ENCODE measurements at regions not wholly inside any gene's neighbourhood (a gene's known extent, or its start where the extent isn't known, plus 50 kb on each side); places are given as distances from the start of the nearest gene placed in this dataset.

DNA sequence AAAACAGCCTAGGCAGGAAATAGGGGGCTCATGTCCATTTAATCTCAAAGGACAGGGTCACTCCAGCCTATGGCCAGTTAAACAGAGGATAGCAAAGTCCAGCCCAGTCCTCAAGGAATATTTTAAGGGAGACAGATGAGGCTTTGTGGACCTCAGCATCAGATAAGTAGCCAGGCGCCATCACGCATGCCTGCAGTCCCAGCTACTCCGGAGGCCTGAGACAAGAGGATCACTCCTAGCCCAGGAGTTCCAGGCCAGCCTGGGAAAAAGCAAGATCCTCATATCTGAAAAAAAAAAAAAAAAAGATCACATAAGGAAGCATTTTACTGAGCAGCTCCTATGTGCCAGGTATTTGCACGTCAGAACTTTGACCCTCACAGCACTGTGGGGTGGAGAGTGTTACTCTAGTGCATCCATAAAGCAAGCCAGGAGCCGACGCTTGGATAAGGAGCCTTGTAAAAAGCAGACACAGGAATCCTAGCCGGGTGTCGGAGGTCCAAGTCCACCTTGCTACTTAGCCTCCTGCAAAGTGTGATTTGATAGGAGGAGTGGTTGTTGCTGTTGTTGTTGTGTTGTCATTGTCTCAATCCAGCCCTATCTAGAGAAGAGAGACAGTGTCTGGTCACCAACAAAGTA is 61.8 kb upstream of the DOCK1 start:
- POLR2A ChIA-PET: no interaction called here
- ATAC-seq (no peak), FAIRE-seq (no peak), DNase-seq (ENCODE audit: low read depth, low spot score) (no peak)
- in situ Hi-C loops (cut with MboI): no loop called here
- no peaks in the 10 kb centered on the region for H3K79me2 ChIP-seq (ENCODE audit: control insufficient read depth, insufficient read depth, low read length)
- CTCF ChIA-PET: no interaction called here
- no peak overlapping the region for H3K4me3 ChIP-seq
- WGBS (ENCODE audit: insufficient coverage, insufficient replicate concordance, low lambda C conversion rate, missing lambda C conversion rate): 41% methylated on average over 8 of the region's 8 CpGs
- H3K4me1 ChIP-seq (ENCODE audit: control insufficient read depth, insufficient read depth, low read length): no peaks in the 10 kb centered on the region
- no peaks in the 10 kb centered on the region for H3K36me3 ChIP-seq (ENCODE audit: control insufficient read depth in 2 of 2, insufficient read depth in 2 of 2, low read length in 1 of 2)
- RAD21 ChIA-PET (ENCODE audit: unreplicated experiment): no interaction called here
- H4K20me1 ChIP-seq (ENCODE audit: control insufficient read depth, insufficient read depth): no peaks in the 10 kb centered on the region
- SMC1A ChIA-PET (ENCODE audit: uncharacterized antibody, unreplicated experiment): no interaction called here
- no peaks in the 10 kb centered on the region for H3K27me3 ChIP-seq (replicated peaks in 1 of 2; ENCODE audit: control insufficient read depth in 2 of 2, insufficient read depth in 2 of 2, low read length in 1 of 2)
- H3K9me3 ChIP-seq (replicated peaks; ENCODE audit: control insufficient read depth, insufficient read depth, low read length): no peaks in the 10 kb centered on the region
- no peak overlapping the region for H3K4me2 ChIP-seq (ENCODE audit: control insufficient read depth, insufficient read depth)
- H3K27ac ChIP-seq (ENCODE audit: control insufficient read depth, insufficient read depth): no peak overlapping the region
- BruUV-seq (replicated peaks): no TSS peak
- no peak overlapping the region for H2AFZ ChIP-seq (ENCODE audit: control insufficient read depth, low read depth, low read length)
- H3K9ac ChIP-seq (ENCODE audit: control insufficient read depth, insufficient read depth, low read length): no peak overlapping the region
- intact Hi-C loops (cut with micrococcal nuclease; ENCODE audit: unreplicated experiment): no loop called here
- TF ChIP-seq ETV6 (conservative IDR thresholded peaks at IDR 0.05 in 1 of 2, IDR thresholded peaks at IDR 0.05 in 1 of 2; ENCODE audit: borderline replicate concordance in 1 of 2, low read depth in 1 of 2): no peak
- TF ChIP-seq, protein P1, sequence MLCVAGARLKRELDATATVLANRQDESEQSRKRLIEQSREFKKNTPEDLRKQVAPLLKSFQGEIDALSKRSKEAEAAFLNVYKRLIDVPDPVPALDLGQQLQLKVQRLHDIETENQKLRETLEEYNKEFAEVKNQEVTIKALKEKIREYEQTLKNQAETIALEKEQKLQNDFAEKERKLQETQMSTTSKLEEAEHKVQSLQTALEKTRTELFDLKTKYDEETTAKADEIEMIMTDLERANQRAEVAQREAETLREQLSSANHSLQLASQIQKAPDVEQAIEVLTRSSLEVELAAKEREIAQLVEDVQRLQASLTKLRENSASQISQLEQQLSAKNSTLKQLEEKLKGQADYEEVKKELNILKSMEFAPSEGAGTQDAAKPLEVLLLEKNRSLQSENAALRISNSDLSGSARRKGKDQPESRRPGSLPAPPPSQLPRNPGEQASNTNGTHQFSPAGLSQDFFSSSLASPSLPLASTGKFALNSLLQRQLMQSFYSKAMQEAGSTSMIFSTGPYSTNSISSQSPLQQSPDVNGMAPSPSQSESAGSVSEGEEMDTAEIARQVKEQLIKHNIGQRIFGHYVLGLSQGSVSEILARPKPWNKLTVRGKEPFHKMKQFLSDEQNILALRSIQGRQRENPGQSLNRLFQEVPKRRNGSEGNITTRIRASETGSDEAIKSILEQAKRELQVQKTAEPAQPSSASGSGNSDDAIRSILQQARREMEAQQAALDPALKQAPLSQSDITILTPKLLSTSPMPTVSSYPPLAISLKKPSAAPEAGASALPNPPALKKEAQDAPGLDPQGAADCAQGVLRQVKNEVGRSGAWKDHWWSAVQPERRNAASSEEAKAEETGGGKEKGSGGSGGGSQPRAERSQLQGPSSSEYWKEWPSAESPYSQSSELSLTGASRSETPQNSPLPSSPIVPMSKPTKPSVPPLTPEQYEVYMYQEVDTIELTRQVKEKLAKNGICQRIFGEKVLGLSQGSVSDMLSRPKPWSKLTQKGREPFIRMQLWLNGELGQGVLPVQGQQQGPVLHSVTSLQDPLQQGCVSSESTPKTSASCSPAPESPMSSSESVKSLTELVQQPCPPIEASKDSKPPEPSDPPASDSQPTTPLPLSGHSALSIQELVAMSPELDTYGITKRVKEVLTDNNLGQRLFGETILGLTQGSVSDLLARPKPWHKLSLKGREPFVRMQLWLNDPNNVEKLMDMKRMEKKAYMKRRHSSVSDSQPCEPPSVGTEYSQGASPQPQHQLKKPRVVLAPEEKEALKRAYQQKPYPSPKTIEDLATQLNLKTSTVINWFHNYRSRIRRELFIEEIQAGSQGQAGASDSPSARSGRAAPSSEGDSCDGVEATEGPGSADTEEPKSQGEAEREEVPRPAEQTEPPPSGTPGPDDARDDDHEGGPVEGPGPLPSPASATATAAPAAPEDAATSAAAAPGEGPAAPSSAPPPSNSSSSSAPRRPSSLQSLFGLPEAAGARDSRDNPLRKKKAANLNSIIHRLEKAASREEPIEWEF (IDR thresholded peaks at IDR 0.05; ENCODE audit: insufficient replicate concordance, low read depth, low read length): no peak
- TF ChIP-seq EED (IDR thresholded peaks at IDR 0.05; ENCODE audit: low read depth): no peak
- TF ChIP-seq BACH1 (IDR thresholded peaks at IDR 0.05; ENCODE audit: borderline replicate concordance): no peak
- TF ChIP-seq, protein P2, sequence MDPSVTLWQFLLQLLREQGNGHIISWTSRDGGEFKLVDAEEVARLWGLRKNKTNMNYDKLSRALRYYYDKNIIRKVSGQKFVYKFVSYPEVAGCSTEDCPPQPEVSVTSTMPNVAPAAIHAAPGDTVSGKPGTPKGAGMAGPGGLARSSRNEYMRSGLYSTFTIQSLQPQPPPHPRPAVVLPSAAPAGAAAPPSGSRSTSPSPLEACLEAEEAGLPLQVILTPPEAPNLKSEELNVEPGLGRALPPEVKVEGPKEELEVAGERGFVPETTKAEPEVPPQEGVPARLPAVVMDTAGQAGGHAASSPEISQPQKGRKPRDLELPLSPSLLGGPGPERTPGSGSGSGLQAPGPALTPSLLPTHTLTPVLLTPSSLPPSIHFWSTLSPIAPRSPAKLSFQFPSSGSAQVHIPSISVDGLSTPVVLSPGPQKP (IDR thresholded peaks at IDR 0.05; ENCODE audit: low read depth, low read length): no peak
- no peak for TF ChIP-seq CEBPB (IDR thresholded peaks at IDR 0.05; ENCODE audit: borderline replicate concordance in 1 of 2, low read depth in 2 of 2, low read length in 2 of 2)
- TF ChIP-seq, protein P3, sequence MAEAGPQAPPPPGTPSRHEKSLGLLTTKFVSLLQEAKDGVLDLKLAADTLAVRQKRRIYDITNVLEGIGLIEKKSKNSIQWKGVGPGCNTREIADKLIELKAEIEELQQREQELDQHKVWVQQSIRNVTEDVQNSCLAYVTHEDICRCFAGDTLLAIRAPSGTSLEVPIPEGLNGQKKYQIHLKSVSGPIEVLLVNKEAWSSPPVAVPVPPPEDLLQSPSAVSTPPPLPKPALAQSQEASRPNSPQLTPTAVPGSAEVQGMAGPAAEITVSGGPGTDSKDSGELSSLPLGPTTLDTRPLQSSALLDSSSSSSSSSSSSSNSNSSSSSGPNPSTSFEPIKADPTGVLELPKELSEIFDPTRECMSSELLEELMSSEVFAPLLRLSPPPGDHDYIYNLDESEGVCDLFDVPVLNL (IDR thresholded peaks at IDR 0.05; ENCODE audit: low read depth, low read length): no peak
- no peak for TF ChIP-seq YY1 (IDR thresholded peaks at IDR 0.05; ENCODE audit: low read depth, low read length)
- TF ChIP-seq CHD4 (IDR thresholded peaks at IDR 0.05): no peak
- TF ChIP-seq, protein P4, sequence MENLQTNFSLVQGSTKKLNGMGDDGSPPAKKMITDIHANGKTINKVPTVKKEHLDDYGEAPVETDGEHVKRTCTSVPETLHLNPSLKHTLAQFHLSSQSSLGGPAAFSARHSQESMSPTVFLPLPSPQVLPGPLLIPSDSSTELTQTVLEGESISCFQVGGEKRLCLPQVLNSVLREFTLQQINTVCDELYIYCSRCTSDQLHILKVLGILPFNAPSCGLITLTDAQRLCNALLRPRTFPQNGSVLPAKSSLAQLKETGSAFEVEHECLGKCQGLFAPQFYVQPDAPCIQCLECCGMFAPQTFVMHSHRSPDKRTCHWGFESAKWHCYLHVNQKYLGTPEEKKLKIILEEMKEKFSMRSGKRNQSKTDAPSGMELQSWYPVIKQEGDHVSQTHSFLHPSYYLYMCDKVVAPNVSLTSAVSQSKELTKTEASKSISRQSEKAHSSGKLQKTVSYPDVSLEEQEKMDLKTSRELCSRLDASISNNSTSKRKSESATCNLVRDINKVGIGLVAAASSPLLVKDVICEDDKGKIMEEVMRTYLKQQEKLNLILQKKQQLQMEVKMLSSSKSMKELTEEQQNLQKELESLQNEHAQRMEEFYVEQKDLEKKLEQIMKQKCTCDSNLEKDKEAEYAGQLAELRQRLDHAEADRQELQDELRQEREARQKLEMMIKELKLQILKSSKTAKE (IDR thresholded peaks at IDR 0.05; ENCODE audit: low read depth, poor library complexity, severe bottlenecking): no peak
- TF ChIP-seq ZZZ3 (IDR thresholded peaks at IDR 0.05; ENCODE audit: control insufficient read depth, insufficient read length, low read depth): no peak
- TF ChIP-seq, protein P5, sequence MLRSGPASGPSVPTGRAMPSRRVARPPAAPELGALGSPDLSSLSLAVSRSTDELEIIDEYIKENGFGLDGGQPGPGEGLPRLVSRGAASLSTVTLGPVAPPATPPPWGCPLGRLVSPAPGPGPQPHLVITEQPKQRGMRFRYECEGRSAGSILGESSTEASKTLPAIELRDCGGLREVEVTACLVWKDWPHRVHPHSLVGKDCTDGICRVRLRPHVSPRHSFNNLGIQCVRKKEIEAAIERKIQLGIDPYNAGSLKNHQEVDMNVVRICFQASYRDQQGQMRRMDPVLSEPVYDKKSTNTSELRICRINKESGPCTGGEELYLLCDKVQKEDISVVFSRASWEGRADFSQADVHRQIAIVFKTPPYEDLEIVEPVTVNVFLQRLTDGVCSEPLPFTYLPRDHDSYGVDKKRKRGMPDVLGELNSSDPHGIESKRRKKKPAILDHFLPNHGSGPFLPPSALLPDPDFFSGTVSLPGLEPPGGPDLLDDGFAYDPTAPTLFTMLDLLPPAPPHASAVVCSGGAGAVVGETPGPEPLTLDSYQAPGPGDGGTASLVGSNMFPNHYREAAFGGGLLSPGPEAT (IDR thresholded peaks at IDR 0.05; ENCODE audit: low read depth): no peak

Measured in GM12878 (cell line).